ENCODE measurements at regions not wholly inside any gene's neighbourhood (a gene's known extent, or its start where the extent isn't known, plus 50 kb on each side); places are given as distances from the start of the nearest gene placed in this dataset.
"Not testable (repeated sequence)": the region's sequence is repeated elsewhere in the genome, so short reads cannot be mapped to it uniquely, and the experiment has no call there.

DNA sequence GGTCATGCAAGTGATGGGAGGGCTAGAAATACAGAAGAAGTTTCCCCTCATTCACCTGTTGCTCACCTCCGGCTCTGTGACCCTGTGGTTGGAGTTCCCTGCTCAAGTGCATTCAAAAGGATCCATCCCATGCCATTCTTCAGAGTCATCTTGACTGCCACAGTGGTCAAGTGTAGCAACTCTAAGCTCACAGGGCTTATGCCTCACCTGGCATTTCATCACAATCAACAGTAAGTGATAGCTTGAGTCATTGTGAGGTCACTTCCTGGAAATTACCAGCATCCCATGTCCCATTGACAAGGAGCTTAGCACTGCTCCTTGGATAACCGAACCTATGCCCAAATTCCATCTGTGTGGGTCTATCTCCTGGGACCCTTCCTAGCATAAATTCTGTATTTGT is 55.6 kb downstream of the OR4C45 start:
- H3K4me1 ChIP-seq (ENCODE audit: control insufficient read depth, low read length), result no peaks in the 10 kb centered on the region
- no peak overlapping the region for H3K4me3 ChIP-seq (ENCODE audit: low read length)
- no peaks in the 10 kb centered on the region for H3K36me3 ChIP-seq (ENCODE audit: control insufficient read depth, low read length)
- no peaks in the 10 kb centered on the region for H3F3A ChIP-seq (ENCODE audit: control insufficient read depth, insufficient read depth)
- H3K79me2 ChIP-seq (ENCODE audit: control insufficient read depth, low read length), result no peaks in the 10 kb centered on the region
- TF ChIP-seq EZH2phosphoT487 (IDR thresholded peaks at IDR 0.05; ENCODE audit: borderline replicate concordance, low read length), result no peak
- TF ChIP-seq, protein P1, sequence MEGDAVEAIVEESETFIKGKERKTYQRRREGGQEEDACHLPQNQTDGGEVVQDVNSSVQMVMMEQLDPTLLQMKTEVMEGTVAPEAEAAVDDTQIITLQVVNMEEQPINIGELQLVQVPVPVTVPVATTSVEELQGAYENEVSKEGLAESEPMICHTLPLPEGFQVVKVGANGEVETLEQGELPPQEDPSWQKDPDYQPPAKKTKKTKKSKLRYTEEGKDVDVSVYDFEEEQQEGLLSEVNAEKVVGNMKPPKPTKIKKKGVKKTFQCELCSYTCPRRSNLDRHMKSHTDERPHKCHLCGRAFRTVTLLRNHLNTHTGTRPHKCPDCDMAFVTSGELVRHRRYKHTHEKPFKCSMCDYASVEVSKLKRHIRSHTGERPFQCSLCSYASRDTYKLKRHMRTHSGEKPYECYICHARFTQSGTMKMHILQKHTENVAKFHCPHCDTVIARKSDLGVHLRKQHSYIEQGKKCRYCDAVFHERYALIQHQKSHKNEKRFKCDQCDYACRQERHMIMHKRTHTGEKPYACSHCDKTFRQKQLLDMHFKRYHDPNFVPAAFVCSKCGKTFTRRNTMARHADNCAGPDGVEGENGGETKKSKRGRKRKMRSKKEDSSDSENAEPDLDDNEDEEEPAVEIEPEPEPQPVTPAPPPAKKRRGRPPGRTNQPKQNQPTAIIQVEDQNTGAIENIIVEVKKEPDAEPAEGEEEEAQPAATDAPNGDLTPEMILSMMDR (IDR thresholded peaks at IDR 0.05; ENCODE audit: low read depth, low read length, poor library complexity, severe bottlenecking), result no peak
- no peak overlapping the region for H3K4me2 ChIP-seq (ENCODE audit: low read length)
- H3K27me3 ChIP-seq (ENCODE audit: control insufficient read depth, low read length), result no peaks in the 10 kb centered on the region
- no peaks in the 10 kb centered on the region for H3K9me2 ChIP-seq (replicated peaks; ENCODE audit: control insufficient read depth, low read length)
- H3K9me3 ChIP-seq (ENCODE audit: control insufficient read depth, insufficient read depth, low read length), result no peaks in the 10 kb centered on the region
- H4K20me1 ChIP-seq (ENCODE audit: control insufficient read depth, insufficient read depth, low read depth, low read length), result no peaks in the 10 kb centered on the region
- no peak overlapping the region for H3K27ac ChIP-seq (ENCODE audit: low read depth, low read length)

DNA sequence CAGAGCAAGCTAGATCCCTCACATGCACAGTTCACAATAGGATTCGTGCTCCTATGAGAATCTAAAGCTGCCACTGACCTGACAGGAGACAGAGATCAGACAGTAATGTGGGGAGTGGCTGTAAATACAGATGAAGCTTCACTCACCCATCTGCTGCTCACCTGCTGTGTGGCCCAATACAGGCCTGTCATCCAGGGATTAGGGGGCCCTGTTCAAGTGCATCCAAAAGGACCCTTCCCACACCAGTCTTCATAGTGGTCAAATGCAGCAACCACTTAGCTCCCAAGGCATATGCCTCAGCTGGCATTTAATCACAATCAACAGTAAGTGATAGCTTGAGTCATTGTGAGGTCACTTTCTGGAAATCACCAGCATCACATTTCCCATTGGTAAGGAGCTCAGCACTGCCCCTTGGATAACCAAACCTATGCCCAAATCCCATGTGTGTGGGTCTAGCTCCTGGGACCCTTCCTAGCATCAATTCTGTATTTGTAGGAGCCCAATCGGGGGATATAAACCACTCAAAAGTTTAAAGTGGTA is 65.6 kb downstream of the OR4C45 start:
- no peak overlapping the region for H3K4me2 ChIP-seq (ENCODE audit: low read length)
- no peaks in the 10 kb centered on the region for H3K9me3 ChIP-seq (ENCODE audit: control insufficient read depth, insufficient read depth, low read length)
- H4K20me1 ChIP-seq (ENCODE audit: control insufficient read depth, insufficient read depth, low read depth, low read length), result no peaks in the 10 kb centered on the region
- H3K27me3 ChIP-seq (ENCODE audit: control insufficient read depth, low read length), result no peaks in the 10 kb centered on the region
- H3K27ac ChIP-seq (ENCODE audit: low read depth, low read length), result no peak overlapping the region
- H3K9me2 ChIP-seq (replicated peaks; ENCODE audit: control insufficient read depth, low read length), result no peaks in the 10 kb centered on the region
- no peaks in the 10 kb centered on the region for H3F3A ChIP-seq (ENCODE audit: control insufficient read depth, insufficient read depth)
- H3K4me1 ChIP-seq (ENCODE audit: control insufficient read depth, low read length), result no peaks in the 10 kb centered on the region
- no peak overlapping the region for H3K4me3 ChIP-seq (ENCODE audit: low read length)
- TF ChIP-seq EZH2phosphoT487 (IDR thresholded peaks at IDR 0.05; ENCODE audit: borderline replicate concordance, low read length), result no peak
- TF ChIP-seq, protein P1 (IDR thresholded peaks at IDR 0.05; ENCODE audit: low read depth, low read length, poor library complexity, severe bottlenecking), result no peak
- H3K79me2 ChIP-seq (ENCODE audit: control insufficient read depth, low read length), result no peaks in the 10 kb centered on the region
- no peaks in the 10 kb centered on the region for H3K36me3 ChIP-seq (ENCODE audit: control insufficient read depth, low read length)

DNA sequence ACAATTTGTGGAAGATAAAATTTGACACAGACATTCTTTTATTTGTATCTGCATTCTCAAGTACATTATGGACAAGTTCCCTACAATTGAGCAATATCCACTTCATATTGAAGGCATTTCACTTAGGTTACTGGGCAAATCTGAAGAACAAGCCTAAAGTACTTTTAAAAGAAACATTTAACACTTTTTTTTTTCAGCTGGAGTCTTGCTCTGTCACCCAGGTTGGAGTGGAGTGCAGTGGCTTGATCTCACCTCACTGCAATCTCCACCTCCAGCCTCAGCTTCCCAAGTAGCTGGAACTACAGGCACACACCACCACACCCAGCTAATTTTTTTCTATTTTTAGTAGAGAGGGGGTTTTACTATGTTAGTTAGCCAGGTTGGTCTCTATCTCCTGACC is 70.2 kb downstream of the OR4C45 start:
- H3K9me3 ChIP-seq (ENCODE audit: control insufficient read depth, insufficient read depth, low read length), result no peaks in the 10 kb centered on the region

DNA sequence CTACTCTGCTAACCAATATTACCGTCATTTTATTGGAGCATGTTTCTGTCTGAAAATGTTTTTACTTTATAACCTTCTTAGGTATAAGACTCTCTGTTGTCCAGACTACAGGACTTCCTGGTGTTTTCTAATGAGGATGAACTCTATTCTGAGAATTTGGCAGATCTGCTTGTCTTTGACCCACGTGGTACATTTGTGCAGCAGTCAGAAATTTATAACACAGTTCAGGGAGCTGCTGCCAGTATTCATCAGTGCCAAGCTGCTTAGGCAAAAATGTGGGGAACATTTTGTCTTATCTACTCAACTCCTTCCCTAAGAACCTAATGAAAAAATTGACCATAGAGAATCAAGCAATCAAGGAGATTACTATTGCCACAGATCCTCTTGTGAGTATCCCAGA is 108.0 kb downstream of the OR4C45 start:
- not testable (repeated sequence) for H3K4me1 ChIP-seq (ENCODE audit: control insufficient read depth, low read length); H3K27ac ChIP-seq (ENCODE audit: low read depth, low read length); H4K20me1 ChIP-seq (ENCODE audit: control insufficient read depth, insufficient read depth, low read depth, low read length); H3K4me3 ChIP-seq (ENCODE audit: low read length); H3K4me2 ChIP-seq (ENCODE audit: low read length); H3K9me3 ChIP-seq (ENCODE audit: control insufficient read depth, insufficient read depth, low read length); H3K9me2 ChIP-seq (replicated peaks; ENCODE audit: control insufficient read depth, low read length); H3F3A ChIP-seq (ENCODE audit: control insufficient read depth, insufficient read depth); H3K27me3 ChIP-seq (ENCODE audit: control insufficient read depth, low read length); H3K36me3 ChIP-seq (ENCODE audit: control insufficient read depth, low read length); H3K79me2 ChIP-seq (ENCODE audit: control insufficient read depth, low read length)

More for the DNA sequence above, 70.2 kb downstream of the OR4C45 start:
- H3F3A ChIP-seq (ENCODE audit: control insufficient read depth, insufficient read depth), result no peaks in the 10 kb centered on the region
- H3K36me3 ChIP-seq (ENCODE audit: control insufficient read depth, low read length), result no peaks in the 10 kb centered on the region
- H3K4me1 ChIP-seq (ENCODE audit: control insufficient read depth, low read length), result no peaks in the 10 kb centered on the region
- H4K20me1 ChIP-seq (ENCODE audit: control insufficient read depth, insufficient read depth, low read depth, low read length), result no peaks in the 10 kb centered on the region
- H3K4me3 ChIP-seq (ENCODE audit: low read length), result no peak overlapping the region
- H3K27me3 ChIP-seq (ENCODE audit: control insufficient read depth, low read length), result no peaks in the 10 kb centered on the region
- no peaks in the 10 kb centered on the region for H3K9me2 ChIP-seq (replicated peaks; ENCODE audit: control insufficient read depth, low read length)
- no peak for TF ChIP-seq EZH2phosphoT487 (IDR thresholded peaks at IDR 0.05; ENCODE audit: borderline replicate concordance, low read length)
- TF ChIP-seq, protein P1 (IDR thresholded peaks at IDR 0.05; ENCODE audit: low read depth, low read length, poor library complexity, severe bottlenecking), result no peak
- H3K79me2 ChIP-seq (ENCODE audit: control insufficient read depth, low read length), result no peaks in the 10 kb centered on the region
- H3K4me2 ChIP-seq (ENCODE audit: low read length), result no peak overlapping the region
- H3K27ac ChIP-seq (ENCODE audit: low read depth, low read length), result no peak overlapping the region

DNA sequence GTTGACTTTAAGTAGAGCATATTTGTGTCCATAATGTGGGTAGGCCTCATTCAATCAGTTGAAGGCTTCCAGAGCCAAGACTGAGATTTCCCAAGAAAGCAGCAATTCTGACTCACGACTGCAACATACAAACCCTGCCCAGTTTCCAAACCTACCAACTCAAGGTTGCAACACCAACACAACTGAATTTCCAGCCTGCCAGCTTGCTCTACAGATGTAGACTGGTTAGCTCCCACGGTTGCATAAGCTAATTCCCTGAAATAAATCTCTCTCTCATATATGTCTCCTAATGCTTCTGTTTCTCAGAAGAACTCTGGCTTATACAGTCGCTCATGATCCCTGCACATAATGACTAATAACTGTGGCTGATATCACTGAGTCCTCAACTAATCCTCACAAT is 113.6 kb downstream of the OR4C45 start:
- not testable (repeated sequence) for H3K36me3 ChIP-seq (ENCODE audit: control insufficient read depth, low read length); H3K27ac ChIP-seq (ENCODE audit: low read depth, low read length); H3K9me3 ChIP-seq (ENCODE audit: control insufficient read depth, insufficient read depth, low read length); H3K9me2 ChIP-seq (replicated peaks; ENCODE audit: control insufficient read depth, low read length); H3K79me2 ChIP-seq (ENCODE audit: control insufficient read depth, low read length); H3K4me3 ChIP-seq (ENCODE audit: low read length); H4K20me1 ChIP-seq (ENCODE audit: control insufficient read depth, insufficient read depth, low read depth, low read length); H3K4me1 ChIP-seq (ENCODE audit: control insufficient read depth, low read length); H3K27me3 ChIP-seq (ENCODE audit: control insufficient read depth, low read length); H3F3A ChIP-seq (ENCODE audit: control insufficient read depth, insufficient read depth); H3K4me2 ChIP-seq (ENCODE audit: low read length)

DNA sequence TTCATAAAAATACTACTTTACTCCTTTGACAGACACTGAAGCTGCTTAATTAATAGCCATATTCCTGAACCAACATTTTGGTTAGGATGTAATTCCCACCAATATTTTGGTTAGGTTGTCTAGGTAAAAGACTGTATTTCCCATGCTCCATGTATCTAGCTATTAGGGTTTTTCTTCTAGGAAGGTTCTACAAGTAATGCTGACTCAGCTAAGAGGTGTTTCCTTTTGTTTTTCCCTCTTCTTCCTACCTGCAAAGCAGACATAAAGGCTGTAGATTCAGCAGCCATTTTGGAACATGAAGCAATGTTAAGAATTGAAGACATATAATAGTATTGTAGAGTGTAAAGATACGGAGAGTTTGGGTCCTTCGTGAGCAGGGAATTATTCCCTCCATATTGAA is 115.3 kb downstream of the OR4C45 start:
- H3K9me2 ChIP-seq (replicated peaks; ENCODE audit: control insufficient read depth, low read length); H4K20me1 ChIP-seq (ENCODE audit: control insufficient read depth, insufficient read depth, low read depth, low read length); H3K79me2 ChIP-seq (ENCODE audit: control insufficient read depth, low read length); H3K4me1 ChIP-seq (ENCODE audit: control insufficient read depth, low read length); H3K4me3 ChIP-seq (ENCODE audit: low read length); H3K27ac ChIP-seq (ENCODE audit: low read depth, low read length); H3K9me3 ChIP-seq (ENCODE audit: control insufficient read depth, insufficient read depth, low read length); H3K36me3 ChIP-seq (ENCODE audit: control insufficient read depth, low read length); H3K27me3 ChIP-seq (ENCODE audit: control insufficient read depth, low read length); H3F3A ChIP-seq (ENCODE audit: control insufficient read depth, insufficient read depth); H3K4me2 ChIP-seq (ENCODE audit: low read length): not testable (repeated sequence)
